ENCODE measurements at regions not wholly inside any gene's neighbourhood (a gene's known extent, or its start where the extent isn't known, plus 50 kb on each side); places are given as distances from the start of the nearest gene placed in this dataset.
"Not testable (repeated sequence)": the region's sequence is repeated elsewhere in the genome, so short reads cannot be mapped to it uniquely, and the experiment has no call there.

DNA sequence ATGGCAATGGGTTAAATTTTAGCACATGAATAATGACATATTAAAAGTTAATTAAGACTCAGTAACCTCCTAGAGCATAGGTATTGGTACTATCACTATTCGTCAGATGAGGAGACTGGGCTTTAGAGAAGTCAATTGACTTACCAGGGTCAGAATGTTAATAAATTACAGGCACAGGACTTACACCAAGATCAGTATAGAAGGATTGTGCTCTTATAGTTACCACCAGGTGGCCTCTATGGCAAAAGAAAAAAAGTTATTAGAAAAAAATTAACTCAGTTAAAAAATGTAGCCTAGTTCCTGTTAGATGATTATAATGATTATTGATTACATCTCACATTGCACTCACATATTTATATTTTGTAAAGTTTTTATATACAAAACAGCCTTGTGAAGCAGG is 1163.7 kb downstream of the FAM181B start:
- Histone ChIP-seq H3K9me3 (ENCODE audit: low read depth) (no peaks in the 10 kb centered on the region), H3F3A (ENCODE audit: low read depth) (no peaks in the 10 kb centered on the region), H3K4me2 (no peak overlapping the region), H3K4me1 (no peaks in the 10 kb centered on the region), H3K79me2 (ENCODE audit: low read depth) (no peaks in the 10 kb centered on the region), H3K36me3 (no peaks in the 10 kb centered on the region), H3K27ac (no peak overlapping the region), H3K4me3 (no peak overlapping the region), H3K9ac (no peak overlapping the region), H4K20me1 (ENCODE audit: low read depth) (no peaks in the 10 kb centered on the region), H3K27me3 (no peaks in the 10 kb centered on the region), H2AFZ (replicated peaks) (no peak overlapping the region)
- DNase-seq (ENCODE audit: low spot score): no peak
- H3K27me3 Mint-ChIP-seq (ENCODE audit: insufficient read depth, low read depth): peaks cover 2% of the 10 kb centered on the region
- TF ChIP-seq, protein P1, sequence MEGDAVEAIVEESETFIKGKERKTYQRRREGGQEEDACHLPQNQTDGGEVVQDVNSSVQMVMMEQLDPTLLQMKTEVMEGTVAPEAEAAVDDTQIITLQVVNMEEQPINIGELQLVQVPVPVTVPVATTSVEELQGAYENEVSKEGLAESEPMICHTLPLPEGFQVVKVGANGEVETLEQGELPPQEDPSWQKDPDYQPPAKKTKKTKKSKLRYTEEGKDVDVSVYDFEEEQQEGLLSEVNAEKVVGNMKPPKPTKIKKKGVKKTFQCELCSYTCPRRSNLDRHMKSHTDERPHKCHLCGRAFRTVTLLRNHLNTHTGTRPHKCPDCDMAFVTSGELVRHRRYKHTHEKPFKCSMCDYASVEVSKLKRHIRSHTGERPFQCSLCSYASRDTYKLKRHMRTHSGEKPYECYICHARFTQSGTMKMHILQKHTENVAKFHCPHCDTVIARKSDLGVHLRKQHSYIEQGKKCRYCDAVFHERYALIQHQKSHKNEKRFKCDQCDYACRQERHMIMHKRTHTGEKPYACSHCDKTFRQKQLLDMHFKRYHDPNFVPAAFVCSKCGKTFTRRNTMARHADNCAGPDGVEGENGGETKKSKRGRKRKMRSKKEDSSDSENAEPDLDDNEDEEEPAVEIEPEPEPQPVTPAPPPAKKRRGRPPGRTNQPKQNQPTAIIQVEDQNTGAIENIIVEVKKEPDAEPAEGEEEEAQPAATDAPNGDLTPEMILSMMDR (IDR thresholded peaks at IDR 0.05): peak; percentile 13
- TF ChIP-seq EZH2phosphoT487 (IDR thresholded peaks at IDR 0.05): no peak
- no peak overlapping the region for H3K27ac Mint-ChIP-seq
- H3K4me1 Mint-ChIP-seq: peaks cover 15% of the 10 kb centered on the region
- H3K4me3 Mint-ChIP-seq: no peak overlapping the region
- H3K36me3 Mint-ChIP-seq: no peaks in the 10 kb centered on the region
- no peaks in the 10 kb centered on the region for H3K9me3 Mint-ChIP-seq

DNA sequence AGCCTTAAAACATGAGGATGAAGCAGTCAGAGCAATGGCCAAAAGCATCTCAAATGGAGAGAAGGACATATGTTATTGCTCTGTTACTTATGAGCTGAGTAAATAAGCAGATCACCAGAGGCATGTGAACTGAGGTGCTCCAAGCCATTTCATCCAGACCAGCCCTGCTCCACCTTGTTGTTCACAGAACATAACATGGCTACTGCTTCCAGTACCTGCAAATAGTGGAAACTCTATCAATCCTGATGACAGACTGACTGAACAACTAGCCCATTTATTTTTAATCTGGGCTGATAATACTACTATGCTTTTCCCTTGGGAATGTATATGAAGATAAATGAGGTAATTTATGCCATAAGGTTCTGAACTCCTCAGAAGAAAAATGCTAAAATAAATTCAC is 1164.7 kb downstream of the FAM181B start:
- Histone ChIP-seq H3K9ac (no peak overlapping the region), H3K36me3 (no peaks in the 10 kb centered on the region), H3K4me1 (no peaks in the 10 kb centered on the region), H3K4me3 (no peak overlapping the region), H3K79me2 (ENCODE audit: low read depth) (no peaks in the 10 kb centered on the region), H3F3A (ENCODE audit: low read depth) (no peaks in the 10 kb centered on the region), H3K9me3 (ENCODE audit: low read depth) (no peaks in the 10 kb centered on the region), H2AFZ (replicated peaks) (no peak overlapping the region), H3K27ac (no peak overlapping the region), H3K4me2 (no peak overlapping the region), H4K20me1 (ENCODE audit: low read depth) (no peaks in the 10 kb centered on the region), H3K27me3 (no peaks in the 10 kb centered on the region)
- Mint-ChIP-seq H3K4me1 (peaks cover 9% of the 10 kb centered on the region), H3K27ac (no peak overlapping the region), H3K9me3 (no peaks in the 10 kb centered on the region), H3K36me3 (no peaks in the 10 kb centered on the region), H3K4me3 (no peak overlapping the region), H3K27me3 (ENCODE audit: insufficient read depth, low read depth) (peaks cover 2% of the 10 kb centered on the region)
- no peak for TF ChIP-seq EZH2 (IDR thresholded peaks at IDR 0.05)
- TF ChIP-seq, protein P1 (IDR thresholded peaks at IDR 0.05): no peak
- TF ChIP-seq EZH2phosphoT487 (IDR thresholded peaks at IDR 0.05): no peak
- no peak for DNase-seq (ENCODE audit: low spot score)

DNA sequence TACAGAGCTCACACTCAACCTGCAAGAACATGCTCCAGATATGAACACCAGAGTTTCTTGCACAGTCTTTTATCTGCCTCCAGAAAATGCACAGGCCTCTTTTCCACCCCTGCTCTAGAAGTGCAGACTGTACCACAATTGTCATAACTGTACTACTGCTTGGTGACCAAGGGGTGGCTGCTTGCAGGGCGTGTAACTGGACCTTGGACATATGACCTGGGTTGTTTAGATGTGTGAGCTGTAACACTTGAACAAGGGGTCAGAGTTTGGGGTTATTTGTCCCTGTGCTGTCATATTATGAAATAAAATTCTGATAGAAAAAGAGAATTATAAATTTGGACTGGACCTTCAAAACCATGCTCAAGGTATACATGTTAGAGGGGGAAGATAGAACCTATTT is 1185.5 kb downstream of the FAM181B start:
- H3K36me3 ChIP-seq: no peaks in the 10 kb centered on the region
- H3K4me2 ChIP-seq: no peak overlapping the region
- Mint-ChIP-seq H3K4me1 (no peaks in the 10 kb centered on the region), H3K4me3 (no peak overlapping the region), H3K9me3 (no peaks in the 10 kb centered on the region), H3K27ac (no peak overlapping the region), H3K27me3 (ENCODE audit: insufficient read depth, low read depth) (no peaks in the 10 kb centered on the region), H3K36me3 (no peaks in the 10 kb centered on the region)
- no peak for DNase-seq (ENCODE audit: low spot score)
- H3K9me3 ChIP-seq (ENCODE audit: low read depth): no peaks in the 10 kb centered on the region
- no peaks in the 10 kb centered on the region for H3K79me2 ChIP-seq (ENCODE audit: low read depth)
- TF ChIP-seq EZH2phosphoT487 (IDR thresholded peaks at IDR 0.05) (no peak), EZH2 (IDR thresholded peaks at IDR 0.05) (no peak)
- TF ChIP-seq, protein P1 (IDR thresholded peaks at IDR 0.05): no peak
- no peak overlapping the region for H3K9ac ChIP-seq
- no peaks in the 10 kb centered on the region for H4K20me1 ChIP-seq (ENCODE audit: low read depth)
- no peak overlapping the region for H3K27ac ChIP-seq
- H3K4me1 ChIP-seq: no peaks in the 10 kb centered on the region
- H2AFZ ChIP-seq (replicated peaks): no peak overlapping the region
- no peak overlapping the region for H3K4me3 ChIP-seq
- no peaks in the 10 kb centered on the region for H3K27me3 ChIP-seq
- no peaks in the 10 kb centered on the region for H3F3A ChIP-seq (ENCODE audit: low read depth)

DNA sequence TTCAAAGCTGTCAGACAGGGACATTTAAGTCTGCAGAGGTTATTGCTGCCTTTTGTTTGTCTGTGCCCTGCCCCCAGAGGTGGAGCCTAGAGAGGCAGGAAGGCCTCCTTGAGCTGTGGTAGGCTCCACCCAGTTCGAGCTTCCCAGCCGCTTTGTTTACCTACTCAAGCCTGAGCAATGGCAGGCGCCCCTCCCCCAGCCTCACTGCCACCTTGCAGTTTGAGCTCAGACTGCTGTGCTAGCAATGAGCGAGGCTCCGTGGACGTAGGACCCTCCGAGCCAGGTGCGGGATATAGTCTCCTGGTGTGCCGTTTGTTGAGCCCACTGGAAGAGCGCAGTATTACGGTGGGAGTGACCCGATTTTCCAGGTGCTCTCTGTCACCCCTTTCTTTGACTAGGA is 1193.9 kb downstream of the FAM181B start:
- not testable (repeated sequence) for H3K27ac Mint-ChIP-seq; H3K4me1 ChIP-seq; H3K4me2 ChIP-seq; H3K79me2 ChIP-seq (ENCODE audit: low read depth); H3K36me3 ChIP-seq; DNase-seq (ENCODE audit: low spot score); H3K9ac ChIP-seq; H3K27me3 Mint-ChIP-seq (ENCODE audit: insufficient read depth, low read depth); H3K27ac ChIP-seq; H4K20me1 ChIP-seq (ENCODE audit: low read depth); H3K27me3 ChIP-seq; H3K4me3 Mint-ChIP-seq; H3K9me3 Mint-ChIP-seq; H3K9me3 ChIP-seq (ENCODE audit: low read depth); H3F3A ChIP-seq (ENCODE audit: low read depth); H3K4me3 ChIP-seq; H2AFZ ChIP-seq (replicated peaks); H3K4me1 Mint-ChIP-seq; H3K36me3 Mint-ChIP-seq

All from neural progenitor cell (in vitro differentiated cells).